ENCODE measurements at regions not wholly inside any gene's neighbourhood (a gene's known extent, or its start where the extent isn't known, plus 50 kb on each side); places are given as distances from the start of the nearest gene placed in this dataset.

GRCh38 chr6:165972139-165972802 is 195.4 kb downstream of the TBXT start:
- no peak overlapping the region for H3K4me3 ChIP-seq (ENCODE audit: low read depth, poor library complexity, severe bottlenecking)
- TF ChIP-seq CTCF (IDR thresholded peaks at IDR 0.05) (no peak), POLR2A (IDR thresholded peaks at IDR 0.05) (no peak)
- intact Hi-C loops (cut with DNase I; ENCODE audit: low total_unique reads) = no loop called here
- DNase-seq (ENCODE audit: low spot score in 2 of 2) = no peak
- WGBS, 2 donors = 72 to 75% methylated on average over 12 of the region's 12 CpGs

- intact Hi-C loops (cut with DNase I; ENCODE audit: low total_unique reads) = no loop called here
- 63 to 70% methylated on average over 4 of the region's 4 CpGs for WGBS, 2 donors
- no peak overlapping the region for H3K4me3 ChIP-seq (ENCODE audit: low read depth, poor library complexity, severe bottlenecking)
- no peak for TF ChIP-seq CTCF (IDR thresholded peaks at IDR 0.05)
- no peak for TF ChIP-seq POLR2A (IDR thresholded peaks at IDR 0.05)
- no peak for DNase-seq (ENCODE audit: low spot score in 2 of 2)
Observed at GRCh38 chr6:165971202-165971601, 196.4 kb downstream of the TBXT start.

- H3K4me3 ChIP-seq (ENCODE audit: low read depth, poor library complexity, severe bottlenecking) = no peak overlapping the region
- intact Hi-C loops (cut with DNase I; ENCODE audit: low total_unique reads) = no loop called here
- TF ChIP-seq POLR2A (IDR thresholded peaks at IDR 0.05) = no peak
- TF ChIP-seq CTCF (IDR thresholded peaks at IDR 0.05) = no peak
- 80 to 84% methylated on average over 4 of the region's 4 CpGs for WGBS, 2 donors
- no peak for DNase-seq (ENCODE audit: low spot score in 2 of 2)
Observed at GRCh38 chr6:165970001-165970400, 197.7 kb downstream of the TBXT start.

GRCh38 chr6:165969184-165969583 is 198.5 kb downstream of the TBXT start:
- intact Hi-C loops (cut with DNase I; ENCODE audit: low total_unique reads) = no loop called here
- no peak for DNase-seq (ENCODE audit: low spot score in 2 of 2)

GRCh38 chr6:165968408-165968807 is 199.2 kb downstream of the TBXT start:
- WGBS, 2 donors = 80 to 93% methylated on average over 3 of the region's 3 CpGs
- no peak overlapping the region for H3K4me3 ChIP-seq (ENCODE audit: low read depth, poor library complexity, severe bottlenecking)
- no peak for DNase-seq (ENCODE audit: low spot score in 2 of 2)
- TF ChIP-seq CTCF (IDR thresholded peaks at IDR 0.05) = no peak
- TF ChIP-seq POLR2A (IDR thresholded peaks at IDR 0.05) = no peak
- intact Hi-C loops (cut with DNase I; ENCODE audit: low total_unique reads) = no loop called here

More at GRCh38 chr6:165969184-165969583, 198.5 kb downstream of the TBXT start:
- no peak overlapping the region for H3K4me3 ChIP-seq (ENCODE audit: low read depth, poor library complexity, severe bottlenecking)
- 90% methylated on average over 6 of the region's 6 CpGs for WGBS, 2 donors
- no peak for TF ChIP-seq CTCF (IDR thresholded peaks at IDR 0.05)
- TF ChIP-seq POLR2A (IDR thresholded peaks at IDR 0.05) = no peak

Data from lower leg skin (tissue), 4 donors.